B cell (primary cell): ENCODE measurements at regions not wholly inside any gene's neighbourhood (a gene's known extent, or its start where the extent isn't known, plus 50 kb on each side); places are given as distances from the start of the nearest gene placed in this dataset.

ENCODE experiments used
- ATAC-seq: fragments of 200-7000 bp; cut with Tn5 transposase; one replicate; pipeline ENCODE4 v1.10.0; 2021; ENCODE audit warnings: low read depth, mild to moderate bottlenecking, moderate number of reproducible peaks, moderate library complexity
- CTCF ChIA-PET: fragments of 350-600 bp; sonication (Branson Sonifier 250); formaldehyde crosslinking; loops from one replicate; lab custom pipeline; 2021; ENCODE audit warnings: antibody characterized with exemption, inconsistent platforms; lab: Charles Lee
- POLR2A ChIA-PET: fragments of 350-600 bp; sonication (Branson Sonifier 250); formaldehyde crosslinking; loops from one replicate; lab custom pipeline; 2021; ENCODE audit warnings: antibody characterized with exemption; lab: Charles Lee
- DNase-seq: peaks from one replicate; pipeline ENCODE4 v3.0.0; 2013
- H2AFZ ChIP-seq: 2 replicates; pipeline ENCODE4 v1.6.1; 2012; ENCODE audit warnings: mild to moderate bottlenecking, low read depth, low read length; ENCODE audit not compliant: insufficient read depth, poor library complexity, severe bottlenecking
- H3K27ac ChIP-seq, 2 donors: 1 replicate in 1 of 2; 2 replicates in 1 of 2; pipeline ENCODE4 v1.5.1; 2012 to 2013; ENCODE audit warnings: low read length in 2 of 2, mild to moderate bottlenecking in 2 of 2, moderate library complexity in 1 of 2
- H3K27me3 ChIP-seq, 4 experiments: fragments of 200-600 bp in 1 of 4; sonication (generic) in 1 of 4; replicated peaks in 1 of 4; 1 replicate in 2 of 4; 2 replicates in 2 of 4; pipeline versions ENCODE4 v1.6.1 to v1.7.0; 2013 to 2016; ENCODE audit warnings: low read length in 3 of 4, mild to moderate bottlenecking in 2 of 4, mixed read lengths in 1 of 4, moderate library complexity in 1 of 4; ENCODE audit not compliant: insufficient read depth in 4 of 4, control insufficient read depth in 3 of 4; ENCODE audit errors: control extremely low read depth in 1 of 4
- H3K36me3 ChIP-seq, 2 experiments: replicated peaks in 1 of 2; 1 replicate in 1 of 2; 2 replicates in 1 of 2; pipeline versions ENCODE4 v1.6.1 to v1.7.1; 2013; ENCODE audit warnings: low read length in 1 of 2; ENCODE audit not compliant: insufficient read depth in 2 of 2, control insufficient read depth in 1 of 2; ENCODE audit errors: control extremely low read depth in 1 of 2, extremely low read depth in 1 of 2
- H3K4me1 ChIP-seq, 2 donors: fragments of 200-600 bp in 1 of 2; sonication (generic) in 1 of 2; 1 replicate in 1 of 2; 2 replicates in 1 of 2; pipeline versions ENCODE4 v1.5.1 to v1.6.1; 2013 to 2017; ENCODE audit warnings: low read length in 2 of 2; ENCODE audit not compliant: control insufficient read depth in 2 of 2, insufficient read depth in 2 of 2
- H3K4me2 ChIP-seq: replicated peaks from 2 replicates; pipeline ENCODE3; 2012; ENCODE audit warnings: mild to moderate bottlenecking, low read depth, low read length; ENCODE audit not compliant: poor library complexity, severe bottlenecking
- H3K4me3 ChIP-seq, 5 experiments: fragments of 200-600 bp in 1 of 5; sonication (generic) in 1 of 5; 1 replicate in 3 of 5; 2 replicates in 2 of 5; pipeline versions ENCODE4 v1.5.1 to v1.7.0; 2011 to 2016; ENCODE audit warnings: low read length in 4 of 5, mild to moderate bottlenecking in 4 of 5, low read depth in 2 of 5, control low read depth in 1 of 5, moderate library complexity in 1 of 5; ENCODE audit not compliant: insufficient read depth in 1 of 5; ENCODE audit errors: control extremely low read depth in 1 of 5, extremely low read depth in 1 of 5
- H3K79me2 ChIP-seq: fragments of 200-600 bp; sonication (generic); one replicate; pipeline ENCODE4 v1.6.0; 2016; ENCODE audit warnings: low read length; ENCODE audit not compliant: control insufficient read depth, insufficient read depth
- H3K9ac ChIP-seq: fragments of 200-600 bp; sonication (generic); 2 replicates; pipeline ENCODE4 v1.6.1; 2017; ENCODE audit warnings: mild to moderate bottlenecking, low read length, moderate library complexity
- H3K9me3 ChIP-seq, 3 donors: one replicate each; pipeline versions ENCODE4 v1.6.1 to v1.7.1; 2013; ENCODE audit warnings: low read length in 2 of 3; ENCODE audit not compliant: control insufficient read depth in 2 of 3, insufficient read depth in 1 of 3; ENCODE audit errors: control extremely low read depth in 1 of 3
- H4K20me1 ChIP-seq: 2 replicates; pipeline ENCODE4 v1.6.0; 2012; ENCODE audit warnings: mild to moderate bottlenecking, low read length; ENCODE audit not compliant: insufficient read depth, control insufficient read depth, poor library complexity, severe bottlenecking
- H3K27ac Mint-ChIP-seq: one replicate; pipeline ENCODE4 v1.8.0; 2021; ENCODE audit warnings: mixed read lengths
- H3K27me3 Mint-ChIP-seq: one replicate; pipeline ENCODE4 v1.8.0; 2021; ENCODE audit warnings: mixed read lengths
- H3K4me1 Mint-ChIP-seq: one replicate; pipeline ENCODE4 v1.8.0; 2021; ENCODE audit warnings: mixed read lengths
- H3K4me3 Mint-ChIP-seq: one replicate; pipeline ENCODE4 v1.8.0; 2021; ENCODE audit warnings: mixed read lengths
- H3K9me3 Mint-ChIP-seq: one replicate; pipeline ENCODE4 v1.8.0; 2022; ENCODE audit warnings: mixed read lengths; ENCODE audit not compliant: insufficient read depth
- EZH2 ChIP-seq: IDR thresholded peaks from 2 replicates; pipeline ENCODE4 v1.6.1; 2012; ENCODE audit warnings: borderline replicate concordance, low read depth, mild to moderate bottlenecking, moderate library complexity, low read length; ENCODE audit not compliant: insufficient read depth, poor library complexity, severe bottlenecking
- WGBS: methylation state at CpG from one replicate; pipeline ENCODE4 v1.1.5; 2013; ENCODE audit warnings: missing lambda C conversion rate; ENCODE audit not compliant: insufficient coverage; 5-methylcytosine and 5-hydroxymethylcytosine counted together
- intact Hi-C: fragments of 100-400 bp; cut with micrococcal nuclease; formaldehyde crosslinking; loops from one replicate; pipeline ENCODE4 v1.10.0; 2022
- TF ChIP-seq, protein P1 (sequence below): fragments of 200-600 bp; IDR thresholded peaks from one replicate; pipeline ENCODE4 v1.8.0; 2022; ENCODE audit warnings: antibody characterized with exemption, mild to moderate bottlenecking

DNA sequence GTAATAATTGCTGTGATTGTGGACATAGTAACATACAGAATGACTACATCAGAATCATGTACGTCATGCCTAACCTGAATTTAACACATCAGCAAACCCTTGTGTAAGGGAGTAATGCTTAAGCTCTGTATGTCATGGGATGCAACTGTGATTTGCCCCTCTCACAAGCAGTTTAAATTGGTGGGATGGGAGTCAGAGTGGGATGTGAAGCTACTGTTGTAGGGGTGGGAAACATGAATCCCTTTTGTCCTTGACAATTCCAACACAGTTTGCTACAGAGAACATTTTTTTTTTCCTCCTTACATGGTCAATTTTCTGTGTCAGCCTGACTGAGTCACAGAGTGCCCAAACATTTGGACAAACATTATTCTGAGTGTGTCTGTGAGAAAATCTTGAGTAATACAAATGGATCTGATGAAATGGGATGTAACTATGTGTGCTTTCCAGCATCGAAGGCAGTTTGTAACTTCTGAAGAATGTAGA lies 392.8 kb downstream of the GPM6A start:
- Histone ChIP-seq H3K9me3 (peaks cover 0 to 5% (median 0%) of the 10 kb centered on the region in 3 donors), H3K27me3 (no peaks in the 10 kb centered on the region), H2AFZ (no peak overlapping the region), H3K36me3 (no peaks in the 10 kb centered on the region), H3K4me3 (no peak overlapping the region), H4K20me1 (no peaks in the 10 kb centered on the region), H3K9ac (no peak overlapping the region), H3K4me1 (no peaks in the 10 kb centered on the region), H3K79me2 (no peaks in the 10 kb centered on the region), H3K4me2 (no peak overlapping the region), H3K27ac (no peak overlapping the region)
- Mint-ChIP-seq H3K4me1 (no peaks in the 10 kb centered on the region), H3K4me3 (no peak overlapping the region), H3K9me3 (peaks cover 6% of the 10 kb centered on the region), H3K27ac (no peak overlapping the region), H3K27me3 (no peaks in the 10 kb centered on the region)
- ChIA-PET CTCF (no interaction called here), POLR2A (no interaction called here)
- TF ChIP-seq, protein P1, sequence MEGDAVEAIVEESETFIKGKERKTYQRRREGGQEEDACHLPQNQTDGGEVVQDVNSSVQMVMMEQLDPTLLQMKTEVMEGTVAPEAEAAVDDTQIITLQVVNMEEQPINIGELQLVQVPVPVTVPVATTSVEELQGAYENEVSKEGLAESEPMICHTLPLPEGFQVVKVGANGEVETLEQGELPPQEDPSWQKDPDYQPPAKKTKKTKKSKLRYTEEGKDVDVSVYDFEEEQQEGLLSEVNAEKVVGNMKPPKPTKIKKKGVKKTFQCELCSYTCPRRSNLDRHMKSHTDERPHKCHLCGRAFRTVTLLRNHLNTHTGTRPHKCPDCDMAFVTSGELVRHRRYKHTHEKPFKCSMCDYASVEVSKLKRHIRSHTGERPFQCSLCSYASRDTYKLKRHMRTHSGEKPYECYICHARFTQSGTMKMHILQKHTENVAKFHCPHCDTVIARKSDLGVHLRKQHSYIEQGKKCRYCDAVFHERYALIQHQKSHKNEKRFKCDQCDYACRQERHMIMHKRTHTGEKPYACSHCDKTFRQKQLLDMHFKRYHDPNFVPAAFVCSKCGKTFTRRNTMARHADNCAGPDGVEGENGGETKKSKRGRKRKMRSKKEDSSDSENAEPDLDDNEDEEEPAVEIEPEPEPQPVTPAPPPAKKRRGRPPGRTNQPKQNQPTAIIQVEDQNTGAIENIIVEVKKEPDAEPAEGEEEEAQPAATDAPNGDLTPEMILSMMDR: no peak
- TF ChIP-seq EZH2: no peak
- DNase-seq (no peak), ATAC-seq (no peak)
- WGBS: no CpG with 5 or more reads among the region's 2 CpGs
- intact Hi-C loops: no loop called here

DNA sequence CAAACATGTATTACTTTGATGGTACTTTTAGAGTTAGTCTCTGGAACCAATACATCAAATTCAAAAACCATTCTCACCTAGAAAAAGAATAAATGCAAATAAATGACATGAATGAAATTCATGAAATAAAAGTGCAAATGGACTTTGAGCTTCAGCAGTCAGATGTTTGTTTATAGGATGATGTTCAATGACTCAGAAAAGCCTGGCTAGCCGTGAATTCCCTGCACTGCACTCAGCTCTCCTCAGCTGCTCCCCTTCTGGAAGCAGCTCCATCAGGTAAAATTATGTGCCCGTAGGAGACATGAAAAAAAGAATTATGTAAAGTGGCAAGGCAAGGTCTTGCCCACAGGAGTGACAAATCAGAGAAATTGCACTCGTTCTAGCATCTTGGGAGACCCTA lies 390.6 kb downstream of the GPM6A start:
- H3K27ac Mint-ChIP-seq: no peak overlapping the region
- Histone ChIP-seq H4K20me1 (no peaks in the 10 kb centered on the region), H3K79me2 (no peaks in the 10 kb centered on the region), H3K9me3 (no peaks in the 10 kb centered on the region), H3K27me3 (no peaks in the 10 kb centered on the region), H2AFZ (no peak overlapping the region), H3K4me1 (no peaks in the 10 kb centered on the region), H3K9ac (no peak overlapping the region), H3K4me3 (no peak overlapping the region), H3K36me3 (no peaks in the 10 kb centered on the region), H3K27ac (no peak overlapping the region), H3K4me2 (no peak overlapping the region)
- ChIA-PET POLR2A (no interaction called here), CTCF (no interaction called here)
- H3K9me3 Mint-ChIP-seq: no peaks in the 10 kb centered on the region
- intact Hi-C loops: no loop called here
- no peak for DNase-seq
- no peak for TF ChIP-seq EZH2
- H3K27me3 Mint-ChIP-seq: no peaks in the 10 kb centered on the region
- no peak for ATAC-seq
- H3K4me1 Mint-ChIP-seq: no peaks in the 10 kb centered on the region
- WGBS: no CpG with 5 or more reads among the region's 3 CpGs
- H3K4me3 Mint-ChIP-seq: no peak overlapping the region
